ENCODE measurements at regions not wholly inside any gene's neighbourhood (a gene's known extent, or its start where the extent isn't known, plus 50 kb on each side); places are given as distances from the start of the nearest gene placed in this dataset.
"Not testable (repeated sequence)": the region's sequence is repeated elsewhere in the genome, so short reads cannot be mapped to it uniquely, and the experiment has no call there.

GRCh38 chr1:113207019-113207418 is 134.0 kb downstream of the LRIG2 start:
- DNase-seq (ENCODE audit: low read depth): no peak
- no peak for TF ChIP-seq CTCF (IDR thresholded peaks at IDR 0.05; ENCODE audit: low read depth, low read length, missing control alignments)
- no peak overlapping the region for H3K4me3 ChIP-seq (ENCODE audit: low read depth, low read length)

GRCh38 chr1:113207457-113207856 is 134.5 kb downstream of the LRIG2 start:
- DNase-seq (ENCODE audit: low read depth): no peak
- no peak for TF ChIP-seq CTCF (IDR thresholded peaks at IDR 0.05; ENCODE audit: low read depth, low read length, missing control alignments)
- no peak overlapping the region for H3K4me3 ChIP-seq (ENCODE audit: low read depth, low read length)

- not testable (repeated sequence) for DNase-seq (ENCODE audit: low read depth)
These were observed 135.4 kb downstream of the LRIG2 start for GRCh38 chr1:113208425-113208824.

GRCh38 chr1:113210248-113210647 is 137.2 kb downstream of the LRIG2 start:
- TF ChIP-seq CTCF (IDR thresholded peaks at IDR 0.05; ENCODE audit: low read depth, low read length, missing control alignments): no peak
- H3K4me3 ChIP-seq (ENCODE audit: low read depth, low read length): no peak overlapping the region
- DNase-seq (ENCODE audit: low read depth): no peak

More at GRCh38 chr1:113208425-113208824, 135.4 kb downstream of the LRIG2 start:
- H3K4me3 ChIP-seq (ENCODE audit: low read depth, low read length): not testable (repeated sequence)

GRCh38 chr1:113211467-113211866 is 138.5 kb downstream of the LRIG2 start:
- DNase-seq (ENCODE audit: low read depth): no peak
- TF ChIP-seq CTCF (IDR thresholded peaks at IDR 0.05; ENCODE audit: low read depth, low read length, missing control alignments): no peak
- no peak overlapping the region for H3K4me3 ChIP-seq (ENCODE audit: low read depth, low read length)

GRCh38 chr1:113215015-113215414 is 142.0 kb downstream of the LRIG2 start:
- no peak for TF ChIP-seq CTCF (IDR thresholded peaks at IDR 0.05; ENCODE audit: low read depth, low read length, missing control alignments)
- H3K4me3 ChIP-seq (ENCODE audit: low read depth, low read length): no peak overlapping the region
- DNase-seq (ENCODE audit: low read depth): no peak

- H3K4me3 ChIP-seq (ENCODE audit: low read depth, low read length): no peak overlapping the region
- TF ChIP-seq CTCF (IDR thresholded peaks at IDR 0.05; ENCODE audit: low read depth, low read length, missing control alignments): no peak
- DNase-seq (ENCODE audit: low read depth): no peak
These were observed 143.7 kb downstream of the LRIG2 start for GRCh38 chr1:113216664-113217063.
